Hepatocyte (in vitro differentiated cells): ENCODE measurements at regions not wholly inside any gene's neighbourhood (a gene's known extent, or its start where the extent isn't known, plus 50 kb on each side); places are given as distances from the start of the nearest gene placed in this dataset.

Source experiments
- DNase-seq: peaks from one replicate; pipeline ENCODE4 v3.0.0-alpha.2; 2016; ENCODE audit warnings: low spot score
- H2AFZ ChIP-seq: fragments of 200-600 bp; sonication (generic); 2 replicates; pipeline ENCODE4 v1.6.0; 2016; ENCODE audit warnings: antibody characterized with exemption, mild to moderate bottlenecking
- H3K27ac ChIP-seq: fragments of 200-600 bp; sonication (generic); 2 replicates; pipeline ENCODE4 v1.5.1; 2016; ENCODE audit warnings: mild to moderate bottlenecking
- H3K27me3 ChIP-seq: fragments of 200-600 bp; sonication (generic); 2 replicates; pipeline ENCODE4 v1.6.1; 2016
- H3K36me3 ChIP-seq: fragments of 200-600 bp; sonication (generic); replicated peaks from 2 replicates; pipeline ENCODE4 v1.5.1; 2016; ENCODE audit warnings: low read depth; ENCODE audit not compliant: insufficient read depth
- H3K4me1 ChIP-seq: fragments of 200-600 bp; sonication (generic); 2 replicates; pipeline ENCODE4 v1.5.1; 2016; ENCODE audit warnings: mild to moderate bottlenecking, moderate library complexity; ENCODE audit not compliant: insufficient read depth
- H3K4me2 ChIP-seq: fragments of 200-600 bp; sonication (generic); 2 replicates; pipeline ENCODE4 v1.6.0; 2016
- H3K4me3 ChIP-seq: fragments of 200-600 bp; sonication (generic); 2 replicates; pipeline ENCODE4 v1.5.1; 2016; ENCODE audit warnings: mild to moderate bottlenecking
- H3K79me2 ChIP-seq: fragments of 200-600 bp; sonication (generic); 2 replicates; pipeline ENCODE4 v1.6.0; 2017; ENCODE audit warnings: mild to moderate bottlenecking
- H3K9me2 ChIP-seq: fragments of 200-600 bp; sonication (generic); replicated peaks from 2 replicates; pipeline ENCODE4 v1.6.0; 2017; ENCODE audit warnings: mild to moderate bottlenecking; ENCODE audit not compliant: insufficient read depth
- H3K9me3 ChIP-seq: fragments of 200-600 bp; sonication (generic); 2 replicates; pipeline ENCODE4 v1.5.1; 2016; ENCODE audit warnings: low read depth, mild to moderate bottlenecking
- H4K20me1 ChIP-seq: fragments of 200-600 bp; sonication (generic); 2 replicates; pipeline ENCODE4 v1.6.0; 2016; ENCODE audit warnings: mild to moderate bottlenecking; ENCODE audit not compliant: insufficient read depth, poor library complexity, severe bottlenecking
- CTCF ChIP-seq: fragments of 200-600 bp; sonication (generic); IDR thresholded peaks from 2 replicates; pipeline ENCODE4 v1.5.1; 2016; ENCODE audit warnings: antibody characterized with exemption, mild to moderate bottlenecking; ENCODE audit not compliant: poor library complexity
- EZH2 ChIP-seq: fragments of 200-600 bp; sonication (generic); IDR thresholded peaks from 2 replicates; pipeline ENCODE4 v1.6.1; 2016; ENCODE audit warnings: antibody characterized with exemption, mild to moderate bottlenecking, borderline replicate concordance
- EZH2phosphoT487 ChIP-seq: fragments of 200-600 bp; sonication (generic); IDR thresholded peaks from one replicate; pipeline ENCODE4 v1.6.1; 2018; ENCODE audit warnings: antibody characterized with exemption, mild to moderate bottlenecking, low read depth, moderate library complexity; ENCODE audit not compliant: unreplicated experiment, severe bottlenecking
- WGBS: methylation state at CpG from one replicate; pipeline ENCODE4 v1.1.6; 2016; ENCODE audit warnings: low lambda C conversion rate; ENCODE audit errors: missing lambda C conversion rate; 5-methylcytosine and 5-hydroxymethylcytosine counted together

DNA sequence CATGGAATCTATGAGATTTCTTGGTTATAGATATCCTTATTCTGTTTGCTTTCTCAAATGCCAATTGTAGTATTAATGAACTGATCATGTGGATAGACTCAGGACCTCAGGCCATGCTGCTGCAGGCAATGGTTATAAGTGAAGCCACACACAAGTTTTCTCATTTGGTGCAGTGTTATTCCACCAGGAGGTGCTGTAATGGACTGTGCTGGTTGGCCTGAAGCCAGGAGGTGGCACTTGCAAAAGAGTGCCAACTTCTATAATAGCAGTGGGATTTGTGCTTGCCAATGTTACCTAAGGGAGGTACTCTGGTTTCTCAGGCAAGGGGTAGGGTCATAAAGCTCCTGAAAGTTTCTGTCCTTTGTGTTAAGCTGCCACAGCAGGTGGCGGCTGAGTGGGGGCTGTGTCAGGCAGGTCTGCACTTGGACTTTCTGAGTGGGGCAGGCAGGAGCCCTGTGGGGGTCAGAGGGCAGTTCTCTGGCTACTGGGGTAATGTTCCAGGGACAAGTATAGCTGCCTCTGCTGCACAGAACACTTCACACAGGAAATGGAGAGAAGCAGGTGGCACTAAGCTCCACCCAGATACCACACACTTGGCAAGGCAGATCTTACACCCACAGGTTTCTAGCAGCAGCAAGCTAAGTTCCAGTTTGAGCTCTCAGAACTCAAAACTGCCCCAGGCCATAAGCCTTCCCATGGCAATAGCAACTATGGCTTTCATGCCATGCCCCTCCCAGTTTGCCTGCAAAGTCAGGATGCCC is 352.6 kb upstream of the CWC22 start:
- H3K4me1 ChIP-seq: no peaks in the 10 kb centered on the region
- H4K20me1 ChIP-seq: no peaks in the 10 kb centered on the region
- no peak overlapping the region for H3K4me2 ChIP-seq
- H3K9me3 ChIP-seq: no peaks in the 10 kb centered on the region
- H3K27me3 ChIP-seq: no peaks in the 10 kb centered on the region
- H3K27ac ChIP-seq: no peak overlapping the region
- TF ChIP-seq EZH2: no peak
- TF ChIP-seq CTCF: no peak
- TF ChIP-seq EZH2phosphoT487: no peak
- H3K36me3 ChIP-seq: no peaks in the 10 kb centered on the region
- DNase-seq: no peak
- no peaks in the 10 kb centered on the region for H3K9me2 ChIP-seq
- H3K79me2 ChIP-seq: no peaks in the 10 kb centered on the region
- H2AFZ ChIP-seq: no peak overlapping the region
- WGBS: 80% methylated on average over 1 of the region's 1 CpG
- H3K4me3 ChIP-seq: no peak overlapping the region

- 69% methylated on average over 2 of the region's 2 CpGs for WGBS
- no peaks in the 10 kb centered on the region for H3K27me3 ChIP-seq
- no peaks in the 10 kb centered on the region for H3K36me3 ChIP-seq
- no peak for DNase-seq
- H3K4me3 ChIP-seq: no peak overlapping the region
- H3K9me3 ChIP-seq: no peaks in the 10 kb centered on the region
- H3K79me2 ChIP-seq: no peaks in the 10 kb centered on the region
- no peak overlapping the region for H3K4me2 ChIP-seq
- H3K4me1 ChIP-seq: no peaks in the 10 kb centered on the region
- TF ChIP-seq EZH2phosphoT487 (no peak), EZH2 (no peak), CTCF (no peak)
- H3K27ac ChIP-seq: no peak overlapping the region
- H2AFZ ChIP-seq: no peak overlapping the region
- H3K9me2 ChIP-seq: no peaks in the 10 kb centered on the region
- H4K20me1 ChIP-seq: no peaks in the 10 kb centered on the region
These were observed 351.4 kb upstream of the CWC22 start for GRCh38 chr2:180358458-180358857.

DNA sequence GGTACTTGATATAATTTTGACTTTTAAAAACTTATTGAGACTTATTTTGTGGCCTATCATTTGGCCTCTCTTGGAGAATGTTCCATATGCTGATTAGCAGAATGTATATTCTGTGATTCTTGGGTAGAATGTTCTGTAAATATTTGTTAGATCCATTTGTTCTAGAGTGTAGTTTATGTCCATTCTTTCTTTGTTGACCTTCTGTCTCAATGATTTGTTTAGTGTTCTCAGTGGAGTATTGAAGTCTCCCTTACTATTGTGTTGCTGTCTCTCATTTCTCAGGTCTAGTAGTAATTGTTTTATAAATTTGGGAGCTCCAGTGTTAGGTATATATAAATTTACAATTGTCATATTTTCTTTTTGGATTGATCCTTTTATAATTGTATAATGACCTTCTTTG is 349.6 kb upstream of the CWC22 start:
- Histone ChIP-seq H3K9me2 (no peaks in the 10 kb centered on the region), H3K79me2 (no peaks in the 10 kb centered on the region), H3K36me3 (no peaks in the 10 kb centered on the region), H3K4me2 (no peak overlapping the region), H3K27ac (no peak overlapping the region), H2AFZ (no peak overlapping the region), H3K4me3 (no peak overlapping the region), H4K20me1 (no peaks in the 10 kb centered on the region), H3K4me1 (no peaks in the 10 kb centered on the region), H3K27me3 (no peaks in the 10 kb centered on the region), H3K9me3 (no peaks in the 10 kb centered on the region)
- TF ChIP-seq EZH2: no peak
- TF ChIP-seq CTCF: no peak
- no peak for TF ChIP-seq EZH2phosphoT487
- no peak for DNase-seq

DNA sequence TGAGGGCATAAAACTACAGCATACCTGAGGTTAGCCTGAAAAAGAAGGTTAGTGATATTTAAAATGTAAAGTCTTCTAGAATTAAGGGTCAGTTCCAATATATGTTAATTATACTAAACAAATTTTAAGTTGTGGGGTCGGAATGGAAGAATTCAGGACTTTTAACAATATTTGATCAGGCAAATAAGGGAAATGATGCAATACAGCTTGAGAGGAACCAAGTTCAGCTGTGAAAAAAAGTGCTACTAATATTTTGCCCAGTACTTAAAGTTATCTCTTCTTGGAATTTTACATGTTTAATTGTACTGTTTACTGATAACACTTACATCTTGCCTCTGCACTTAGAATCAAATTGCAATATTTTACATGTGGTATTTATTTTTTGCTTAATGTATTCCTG is 345.5 kb upstream of the CWC22 start:
- Histone ChIP-seq H3K4me1 (no peaks in the 10 kb centered on the region), H3K79me2 (no peaks in the 10 kb centered on the region), H3K27ac (no peak overlapping the region), H3K36me3 (no peaks in the 10 kb centered on the region), H3K4me3 (no peak overlapping the region), H3K4me2 (no peak overlapping the region), H3K9me2 (no peaks in the 10 kb centered on the region), H3K27me3 (no peaks in the 10 kb centered on the region), H3K9me3 (no peaks in the 10 kb centered on the region), H4K20me1 (no peaks in the 10 kb centered on the region), H2AFZ (no peak overlapping the region)
- DNase-seq: no peak
- TF ChIP-seq EZH2 (no peak), EZH2phosphoT487 (no peak), CTCF (no peak)
- 57% methylated on average over 1 of the region's 1 CpG for WGBS
